NOMO-1 treated with DMSO at 0.1 percent for 48 hours (cell line): ENCODE measurements at regions not wholly inside any gene's neighbourhood (a gene's known extent, or its start where the extent isn't known, plus 50 kb on each side); places are given as distances from the start of the nearest gene placed in this dataset.
A peak's percentile ranks its signal among the peaks of the same experiment; 100 is the strongest.
"Not testable (repeated sequence)": the region's sequence is repeated elsewhere in the genome, so short reads cannot be mapped to it uniquely, and the experiment has no call there.

Source experiments
- DNase-seq: peaks from one replicate; lab custom pipeline; 2025; ENCODE audit not compliant: unreplicated experiment; lab: John Stamatoyannopoulos, UW

DNA sequence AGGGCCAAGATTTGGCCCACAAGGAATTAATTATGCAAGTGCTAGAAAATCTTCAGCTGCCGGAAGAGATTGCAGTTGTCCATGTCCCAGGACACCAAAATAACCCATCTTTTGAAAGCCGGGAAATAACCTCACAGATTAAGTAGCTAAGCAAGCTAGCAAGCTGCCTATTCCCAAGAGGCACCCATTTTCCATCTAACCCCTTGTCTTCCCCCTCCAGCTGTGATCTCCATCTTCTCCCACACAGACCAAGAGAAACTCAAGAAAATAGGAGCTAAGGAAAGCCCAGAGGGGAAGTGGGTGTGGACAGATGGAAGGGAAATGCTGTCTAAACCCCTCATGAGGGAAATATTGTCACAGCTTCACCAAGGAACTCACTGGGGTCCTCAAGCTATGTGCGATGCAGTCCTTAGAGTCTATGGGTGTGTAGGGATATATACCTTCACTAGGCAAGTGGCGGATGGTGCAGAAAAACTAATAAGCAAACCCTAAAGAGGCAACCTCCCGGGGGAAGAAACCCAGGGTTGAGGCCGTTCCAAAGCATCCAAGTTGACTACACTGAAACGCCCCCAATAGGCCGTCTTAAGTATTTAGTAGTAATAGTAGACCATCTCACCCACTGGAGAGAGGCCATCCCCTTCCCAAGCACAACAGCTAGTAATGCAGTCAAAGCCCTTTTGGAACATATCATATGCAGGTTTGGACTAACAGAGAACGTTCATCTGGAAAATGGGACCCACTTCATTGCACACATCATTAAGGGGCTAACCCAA is 64.3 kb upstream of the PRSS16 start:
- DNase-seq, result no peak

DNA sequence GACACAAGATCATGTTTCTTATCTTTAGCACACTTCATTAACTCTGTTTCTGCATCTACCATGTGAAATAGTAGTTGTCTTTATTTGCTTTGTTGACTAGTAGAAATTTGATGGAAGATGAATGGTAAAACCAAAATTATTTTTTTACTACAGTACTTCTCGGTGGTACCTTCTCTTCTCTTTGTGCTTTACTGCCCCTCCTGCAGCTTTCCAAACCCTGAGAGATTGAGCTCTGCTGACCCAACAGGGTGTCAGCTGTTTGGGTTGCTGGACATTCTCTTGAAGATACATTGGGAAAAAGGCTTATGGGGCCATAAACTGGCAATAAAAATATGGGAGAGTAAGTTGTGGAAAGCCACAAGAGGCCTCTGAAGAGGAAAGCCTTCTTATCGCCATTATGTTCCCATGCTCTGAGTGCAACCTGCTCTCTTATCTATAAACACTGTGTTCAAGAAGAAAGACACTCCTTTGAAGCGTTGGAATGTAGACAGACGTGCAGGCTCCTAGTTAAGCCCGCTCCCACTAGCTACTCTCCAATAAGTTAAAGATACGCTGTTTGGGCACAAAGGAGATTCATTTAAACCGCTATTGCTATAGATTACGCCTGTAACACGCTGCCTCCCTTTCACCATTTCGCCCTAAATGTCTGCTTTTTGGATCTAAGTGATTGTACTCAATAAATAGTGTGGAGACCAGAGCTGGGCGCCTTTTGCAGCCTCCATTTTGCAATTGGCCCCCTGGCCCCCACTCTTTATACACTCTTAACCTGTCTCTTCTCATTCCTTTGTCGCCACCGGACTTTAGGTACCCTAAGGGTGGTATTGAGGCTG is 60.1 kb upstream of the PRSS16 start:
- DNase-seq, result no peak

DNA sequence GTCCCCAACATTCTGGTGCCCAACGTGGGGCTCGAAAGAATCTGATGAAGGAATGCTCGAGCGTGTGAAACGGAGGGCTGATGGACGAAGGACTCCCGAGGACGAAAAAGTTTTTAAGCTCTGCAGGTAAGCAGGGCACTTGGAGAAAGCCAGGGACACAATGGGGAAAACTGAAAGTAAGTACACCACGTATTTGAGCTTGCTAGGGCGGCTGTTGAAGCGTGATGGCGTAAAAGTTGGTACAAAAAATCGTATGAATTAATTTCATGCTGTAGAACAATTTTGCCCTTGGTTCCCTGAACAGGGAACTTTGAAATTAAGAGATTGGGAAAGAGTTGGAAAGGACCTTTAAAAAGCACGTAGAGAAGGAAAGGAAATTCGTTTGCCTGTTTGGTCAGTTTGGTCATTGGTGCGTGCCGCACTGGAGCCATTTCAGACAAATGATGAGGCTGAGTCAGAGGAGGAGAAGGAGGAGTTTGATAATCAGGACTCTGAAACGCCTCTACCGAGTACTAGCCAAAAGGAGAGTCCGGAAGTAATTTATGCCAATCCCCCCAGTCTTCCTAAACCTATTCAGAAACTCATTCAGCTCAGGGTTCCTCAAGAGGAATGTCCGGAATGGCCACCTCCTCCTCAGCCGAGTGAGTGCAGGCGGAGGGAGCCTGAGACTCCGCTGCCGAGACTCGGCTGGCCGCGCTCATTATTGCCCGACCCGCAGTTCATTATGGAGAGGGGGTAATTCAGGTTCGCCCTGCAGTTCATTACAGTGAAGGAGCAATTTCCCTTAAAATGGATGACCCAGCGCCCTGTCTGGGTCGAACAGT is 59.2 kb upstream of the PRSS16 start:
- DNase-seq, result peak; percentile 74

DNA sequence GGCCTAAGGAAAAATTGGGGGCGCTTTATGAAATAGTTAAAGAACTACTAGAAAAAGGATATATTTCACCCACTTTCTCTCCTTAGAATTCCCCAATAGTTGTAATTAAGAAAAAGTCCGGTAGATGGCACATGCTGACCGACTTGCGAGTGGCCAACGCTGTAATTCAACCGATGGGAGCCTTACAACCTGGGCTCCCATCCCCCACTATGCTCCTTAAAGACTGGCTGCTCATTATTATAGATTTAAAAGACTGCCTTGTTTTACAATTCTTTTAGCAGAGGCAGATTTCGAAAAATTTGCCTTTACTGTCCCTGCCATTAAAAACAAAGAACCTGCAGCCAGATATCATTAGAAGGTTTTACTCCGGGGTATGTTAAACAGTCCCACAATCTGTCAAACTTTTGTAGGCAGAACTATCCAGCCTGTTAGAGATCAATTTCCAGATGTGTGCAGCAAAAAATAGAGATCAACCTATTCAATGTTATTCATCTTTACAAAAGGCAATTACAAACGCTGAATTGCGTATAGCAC is 58.5 kb upstream of the PRSS16 start:
- peak; percentile 79 for DNase-seq

DNA sequence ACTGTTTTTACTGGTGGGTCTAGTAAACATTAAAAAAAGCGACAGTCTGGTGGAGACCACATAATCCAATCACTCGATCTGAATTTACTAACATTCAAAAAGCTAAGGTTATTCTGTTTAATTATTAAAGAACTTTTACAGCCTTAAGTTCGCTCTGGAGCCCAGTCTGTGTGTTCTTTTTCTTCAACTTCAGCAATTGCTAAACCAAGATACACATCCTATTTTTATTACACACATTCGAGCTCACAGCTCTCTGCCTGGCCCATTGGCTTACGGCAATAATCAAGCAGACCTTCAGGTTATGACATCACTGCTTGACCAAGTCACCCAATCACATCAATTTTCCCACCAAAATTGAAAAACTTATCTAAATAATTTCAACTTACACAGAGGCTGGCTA is 57.4 kb upstream of the PRSS16 start:
- DNase-seq, result no peak

DNA sequence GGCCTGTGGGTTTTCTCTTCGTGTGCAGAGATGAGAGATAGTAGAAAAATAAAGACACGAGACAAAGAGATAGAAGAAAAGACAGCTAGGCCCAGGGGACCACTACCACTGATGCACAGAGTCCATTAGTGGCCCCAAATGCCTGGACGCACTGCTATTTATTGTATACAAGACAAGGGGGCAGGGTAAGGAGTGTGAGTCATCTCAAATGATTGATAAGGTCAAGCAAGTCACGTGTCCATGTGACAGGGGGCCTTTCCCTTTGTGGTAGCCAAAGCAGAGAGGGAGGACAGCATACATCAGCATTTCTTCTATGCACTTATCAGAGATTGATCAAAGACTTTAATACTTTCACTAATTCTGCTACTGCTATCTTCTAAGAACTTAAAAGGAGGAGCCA is 53.0 kb upstream of the PRSS16 start:
- not testable (repeated sequence) for DNase-seq

DNA sequence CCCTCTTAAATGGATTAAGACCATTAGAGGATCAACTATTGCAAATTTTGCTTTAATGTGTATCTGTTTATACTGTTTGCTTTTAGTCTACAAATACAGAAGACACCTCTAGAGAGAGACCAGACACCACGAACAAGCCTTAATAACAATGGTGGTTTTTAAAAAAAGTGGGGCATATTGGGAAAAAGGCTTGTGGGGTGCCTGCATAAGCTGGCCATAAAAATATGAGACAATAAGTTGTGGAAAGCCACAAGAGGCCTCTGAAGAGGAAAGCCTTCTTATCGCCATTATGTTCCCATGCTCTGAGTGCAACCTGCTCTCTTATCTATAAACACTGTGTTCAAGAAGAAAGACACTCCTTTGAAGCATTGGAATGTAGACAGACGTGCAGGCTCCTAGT is 52.0 kb upstream of the PRSS16 start:
- not testable (repeated sequence) for DNase-seq
